GM18508 (cell line): ENCODE measurements at regions not wholly inside any gene's neighbourhood (a gene's known extent, or its start where the extent isn't known, plus 50 kb on each side); places are given as distances from the start of the nearest gene placed in this dataset.

ENCODE experiments used
- ATAC-seq: cut with Tn5 transposase; IDR thresholded peaks from one replicate; pipeline ENCODE4 v1.9.1; 2021; ENCODE audit warnings: moderate number of reproducible peaks; ENCODE audit not compliant: insufficient read depth, unreplicated experiment

GRCh38 chr5:30957591-30957990 is 235.9 kb upstream of the CDH6 start:
- no peak for ATAC-seq

- no peak for ATAC-seq
Observed at GRCh38 chr5:30956251-30956650, 237.2 kb upstream of the CDH6 start.

- ATAC-seq: no peak
Observed at GRCh38 chr5:30937070-30937469, 256.4 kb upstream of the CDH6 start.

- ATAC-seq: no peak
Observed at GRCh38 chr5:30933599-30933998, 259.9 kb upstream of the CDH6 start.

GRCh38 chr5:30932273-30933017 is 261.0 kb upstream of the CDH6 start:
- ATAC-seq: no peak

GRCh38 chr5:30930736-30931135 is 262.8 kb upstream of the CDH6 start:
- no peak for ATAC-seq

- ATAC-seq: no peak
Observed at GRCh38 chr5:30928956-30929355, 264.5 kb upstream of the CDH6 start.

- ATAC-seq: no peak
Observed at GRCh38 chr5:30926218-30926617, 267.3 kb upstream of the CDH6 start.

- ATAC-seq: no peak
Observed at GRCh38 chr5:30921388-30921787, 272.1 kb upstream of the CDH6 start.

- ATAC-seq: no peak
Observed at GRCh38 chr5:30918171-30918570, 275.3 kb upstream of the CDH6 start.

GRCh38 chr5:30908356-30908755 is 285.1 kb upstream of the CDH6 start:
- ATAC-seq: no peak

- no peak for ATAC-seq
Observed at GRCh38 chr5:30900367-30900766, 293.1 kb upstream of the CDH6 start.

- ATAC-seq: no peak
Observed at GRCh38 chr5:30894811-30895210, 298.7 kb upstream of the CDH6 start.

GRCh38 chr5:30891660-30892059 is 301.8 kb upstream of the CDH6 start:
- no peak for ATAC-seq

- no peak for ATAC-seq
Observed at GRCh38 chr5:30890377-30890776, 303.1 kb upstream of the CDH6 start.

GRCh38 chr5:30880514-30880913 is 313.0 kb upstream of the CDH6 start:
- no peak for ATAC-seq

GRCh38 chr5:30879887-30880286 is 313.6 kb upstream of the CDH6 start:
- no peak for ATAC-seq

GRCh38 chr5:30878746-30879145 is 314.7 kb upstream of the CDH6 start:
- ATAC-seq: no peak

GRCh38 chr5:30878296-30878695 is 315.2 kb upstream of the CDH6 start:
- no peak for ATAC-seq

- no peak for ATAC-seq
Observed at GRCh38 chr5:30874241-30875034, 319.0 kb upstream of the CDH6 start.

- ATAC-seq: no peak
Observed at GRCh38 chr5:30871196-30871595, 322.3 kb upstream of the CDH6 start.

GRCh38 chr5:30867711-30868110 is 325.8 kb upstream of the CDH6 start:
- ATAC-seq: no peak
